ENCODE measurements at regions not wholly inside any gene's neighbourhood (a gene's known extent, or its start where the extent isn't known, plus 50 kb on each side); places are given as distances from the start of the nearest gene placed in this dataset.

GRCh38 chr5:143708672-143709071, 103.3 kb upstream of the HMHB1 start:
- TF ChIP-seq CTCF (IDR thresholded peaks at IDR 0.05) = no peak
- no peak for DNase-seq
- Histone ChIP-seq H3K36me3 (ENCODE audit: low read depth) (no peaks in the 10 kb centered on the region), H3K4me3 (no peak overlapping the region), H3K9me3 (no peaks in the 10 kb centered on the region), H3K4me1 (ENCODE audit: low read depth) (no peaks in the 10 kb centered on the region)
- no peak for ATAC-seq
- intact Hi-C loops (cut with DNase I, micrococcal nuclease) = no loop called here

- no peak for TF ChIP-seq CTCF (IDR thresholded peaks at IDR 0.05)
- DNase-seq (no peak), ATAC-seq (no peak)
- H3K4me3 ChIP-seq = no peak overlapping the region
- H3K36me3 ChIP-seq (ENCODE audit: low read depth) = no peaks in the 10 kb centered on the region
- intact Hi-C loops (cut with DNase I, micrococcal nuclease) = no loop called here
- H3K4me1 ChIP-seq (ENCODE audit: low read depth) = no peaks in the 10 kb centered on the region
- H3K9me3 ChIP-seq = no peaks in the 10 kb centered on the region
Measured at GRCh38 chr5:143707806-143708205, 104.2 kb upstream of the HMHB1 start.

DNA sequence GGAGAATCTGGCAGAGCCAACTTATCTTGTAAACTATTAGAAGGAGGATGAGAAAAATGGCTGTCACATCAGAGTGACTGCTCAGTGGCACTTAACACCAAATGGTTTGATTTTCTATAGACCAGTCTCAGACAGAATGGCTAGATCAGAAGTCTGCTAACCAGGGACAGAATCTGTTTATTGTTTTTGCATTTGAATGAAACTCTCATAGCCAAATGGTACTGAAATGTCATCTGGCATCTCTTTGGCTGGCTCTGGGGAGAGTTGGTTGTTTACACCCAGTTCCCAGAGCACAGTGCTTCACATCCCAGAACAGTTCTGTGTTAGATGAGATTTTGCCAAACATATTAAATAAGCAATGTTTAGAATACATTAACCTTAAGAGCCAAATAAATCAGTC, 106.6 kb upstream of the HMHB1 start:
- H3K9me3 ChIP-seq = no peaks in the 10 kb centered on the region
- H3K36me3 ChIP-seq (ENCODE audit: low read depth) = no peaks in the 10 kb centered on the region
- intact Hi-C loops (cut with DNase I, micrococcal nuclease) = no loop called here
- DNase-seq (no peak), ATAC-seq (no peak)
- TF ChIP-seq CTCF (IDR thresholded peaks at IDR 0.05) = no peak
- no peaks in the 10 kb centered on the region for H3K4me1 ChIP-seq (ENCODE audit: low read depth)
- no peak overlapping the region for H3K4me3 ChIP-seq

- intact Hi-C loops (cut with DNase I, micrococcal nuclease) = no loop called here
Measured at GRCh38 chr5:143703659-143704058, 108.3 kb upstream of the HMHB1 start.

DNA sequence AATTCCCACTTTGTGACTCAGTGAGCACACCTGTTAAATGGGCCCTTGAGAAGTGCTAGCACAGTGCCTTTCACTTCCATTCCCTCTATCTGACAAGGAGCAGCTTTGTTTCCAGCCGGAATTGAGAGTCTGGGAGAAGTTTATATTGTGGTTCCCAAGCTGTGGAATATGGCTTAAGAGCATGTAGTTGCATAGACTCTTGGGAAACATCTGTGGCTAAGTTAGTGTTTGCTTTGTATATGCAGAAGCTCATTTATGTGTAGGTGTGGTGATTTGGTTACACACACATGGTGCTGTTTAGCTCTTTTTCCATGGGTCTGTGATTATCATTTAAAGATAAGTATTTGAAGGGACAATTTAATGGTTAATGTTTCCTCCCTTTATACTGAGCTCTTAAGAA, 110.5 kb upstream of the HMHB1 start:
- H3K4me3 ChIP-seq = no peak overlapping the region
- H3K9me3 ChIP-seq = no peaks in the 10 kb centered on the region
- intact Hi-C loops (cut with DNase I, micrococcal nuclease) = no loop called here
- no peaks in the 10 kb centered on the region for H3K4me1 ChIP-seq (ENCODE audit: low read depth)
- no peaks in the 10 kb centered on the region for H3K36me3 ChIP-seq (ENCODE audit: low read depth)
- ATAC-seq (no peak), DNase-seq (no peak)
- TF ChIP-seq CTCF (IDR thresholded peaks at IDR 0.05) = no peak

More at GRCh38 chr5:143703659-143704058, 108.3 kb upstream of the HMHB1 start:
- no peaks in the 10 kb centered on the region for H3K36me3 ChIP-seq (ENCODE audit: low read depth)
- DNase-seq = no peak
- H3K9me3 ChIP-seq = no peaks in the 10 kb centered on the region
- no peaks in the 10 kb centered on the region for H3K4me1 ChIP-seq (ENCODE audit: low read depth)
- ATAC-seq = no peak
- H3K4me3 ChIP-seq = no peak overlapping the region
- TF ChIP-seq CTCF (IDR thresholded peaks at IDR 0.05) = no peak

GRCh38 chr5:143700994-143701393, 111.0 kb upstream of the HMHB1 start:
- no peak for DNase-seq
- no peak for TF ChIP-seq CTCF (IDR thresholded peaks at IDR 0.05)
- H3K4me1 ChIP-seq (ENCODE audit: low read depth) = no peaks in the 10 kb centered on the region
- no peak overlapping the region for H3K4me3 ChIP-seq
- H3K36me3 ChIP-seq (ENCODE audit: low read depth) = no peaks in the 10 kb centered on the region
- no peak for ATAC-seq
- no peaks in the 10 kb centered on the region for H3K9me3 ChIP-seq
- intact Hi-C loops (cut with DNase I, micrococcal nuclease) = no loop called here
